HG02763 (cell line): ENCODE measurements at regions not wholly inside any gene's neighbourhood (a gene's known extent, or its start where the extent isn't known, plus 50 kb on each side); places are given as distances from the start of the nearest gene placed in this dataset.

Experiments
- ATAC-seq: cut with Tn5 transposase; IDR thresholded peaks from one replicate; pipeline ENCODE4 v1.9.1; 2021; ENCODE audit warnings: mild to moderate bottlenecking, moderate library complexity; ENCODE audit not compliant: unreplicated experiment

GRCh38 chr18:26794230-26795101 lies 71.0 kb downstream of the AQP4 start:
- no peak for ATAC-seq

GRCh38 chr18:26792661-26793060 lies 72.8 kb downstream of the AQP4 start:
- no peak for ATAC-seq

- no peak for ATAC-seq
Observed at GRCh38 chr18:26791676-26792075, 73.8 kb downstream of the AQP4 start.

GRCh38 chr18:26784599-26784998 lies 80.9 kb downstream of the AQP4 start:
- no peak for ATAC-seq

- no peak for ATAC-seq
Observed at GRCh38 chr18:26783170-26783569, 82.3 kb downstream of the AQP4 start.

GRCh38 chr18:26780520-26781325 lies 84.8 kb downstream of the AQP4 start:
- ATAC-seq = no peak

GRCh38 chr18:26778054-26778393 lies 87.5 kb downstream of the AQP4 start:
- no peak for ATAC-seq

- ATAC-seq = no peak
Observed at GRCh38 chr18:26777351-26778053, 88.0 kb downstream of the AQP4 start.

- no peak for ATAC-seq
Observed at GRCh38 chr18:26772691-26773090, 92.8 kb downstream of the AQP4 start.

- ATAC-seq = no peak
Observed at GRCh38 chr18:26771524-26771923, 94.0 kb downstream of the AQP4 start.

GRCh38 chr18:26768385-26768784 lies 97.1 kb downstream of the AQP4 start:
- no peak for ATAC-seq

- ATAC-seq = no peak
Observed at GRCh38 chr18:26765498-26765897, 100.0 kb downstream of the AQP4 start.

- no peak for ATAC-seq
Observed at GRCh38 chr18:26764586-26764985, 100.9 kb downstream of the AQP4 start.

- no peak for ATAC-seq
Observed at GRCh38 chr18:26764177-26764576, 101.3 kb downstream of the AQP4 start.

- no peak for ATAC-seq
Observed at GRCh38 chr18:26763446-26764110, 101.9 kb downstream of the AQP4 start.

GRCh38 chr18:26757263-26758019 lies 108.1 kb downstream of the AQP4 start:
- ATAC-seq = no peak

GRCh38 chr18:26756556-26756955 lies 109.0 kb downstream of the AQP4 start:
- no peak for ATAC-seq

GRCh38 chr18:26746826-26747475 lies 118.6 kb downstream of the AQP4 start:
- no peak for ATAC-seq

GRCh38 chr18:26746398-26746797 lies 119.1 kb downstream of the AQP4 start:
- no peak for ATAC-seq
